ENCODE measurements at regions not wholly inside any gene's neighbourhood (a gene's known extent, or its start where the extent isn't known, plus 50 kb on each side); places are given as distances from the start of the nearest gene placed in this dataset.
"Not testable (repeated sequence)": the region's sequence is repeated elsewhere in the genome, so short reads cannot be mapped to it uniquely, and the experiment has no call there.

DNA sequence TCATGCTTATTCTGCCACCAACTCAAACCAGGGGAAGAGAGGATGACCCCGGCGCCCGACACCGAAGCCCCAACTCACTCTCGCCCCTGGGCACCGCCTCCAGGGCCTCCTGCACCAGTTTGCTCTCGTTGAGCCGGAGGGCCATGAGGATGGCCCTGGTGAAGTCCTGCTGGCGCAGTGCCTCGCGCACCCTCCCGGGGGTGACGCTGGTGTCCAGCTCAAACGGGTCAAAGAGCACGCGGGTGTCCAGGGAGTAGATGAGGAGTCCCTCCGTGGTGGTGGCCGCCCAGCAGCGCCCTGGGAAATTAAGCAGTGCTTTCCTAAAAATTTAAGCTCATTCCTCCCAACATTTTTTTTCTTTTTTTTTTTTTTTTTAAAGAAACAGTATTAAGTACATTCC lies 5387.6 kb upstream of the TPTE start:
- DNase-seq (ENCODE audit: low spot score): not testable (repeated sequence)

DNA sequence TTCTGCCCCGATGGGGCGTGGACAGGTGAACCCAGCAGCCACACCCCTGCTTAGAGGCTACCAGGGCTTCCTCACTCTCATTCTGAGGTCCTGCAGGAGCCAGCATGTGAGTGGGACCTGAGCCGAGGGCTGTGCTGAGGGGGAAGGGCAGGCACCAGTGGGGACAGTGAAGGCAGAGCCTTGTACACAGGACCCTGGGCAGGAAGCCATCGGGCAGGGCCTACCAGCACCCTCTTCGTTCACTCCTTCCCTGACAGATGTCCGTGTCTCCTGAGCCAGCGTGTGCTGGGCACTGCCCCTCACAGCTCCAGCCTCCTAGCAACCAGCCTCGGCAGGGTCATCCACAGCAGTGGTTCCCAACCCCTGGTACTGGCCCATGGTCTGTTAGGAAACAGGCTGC lies 5385.0 kb upstream of the TPTE start:
- DNase-seq (ENCODE audit: low spot score): not testable (repeated sequence)

- DNase-seq (ENCODE audit: low spot score): not testable (repeated sequence)
Observed at GRCh38 chr21:5137006-5137405, 5384.4 kb upstream of the TPTE start.

DNA sequence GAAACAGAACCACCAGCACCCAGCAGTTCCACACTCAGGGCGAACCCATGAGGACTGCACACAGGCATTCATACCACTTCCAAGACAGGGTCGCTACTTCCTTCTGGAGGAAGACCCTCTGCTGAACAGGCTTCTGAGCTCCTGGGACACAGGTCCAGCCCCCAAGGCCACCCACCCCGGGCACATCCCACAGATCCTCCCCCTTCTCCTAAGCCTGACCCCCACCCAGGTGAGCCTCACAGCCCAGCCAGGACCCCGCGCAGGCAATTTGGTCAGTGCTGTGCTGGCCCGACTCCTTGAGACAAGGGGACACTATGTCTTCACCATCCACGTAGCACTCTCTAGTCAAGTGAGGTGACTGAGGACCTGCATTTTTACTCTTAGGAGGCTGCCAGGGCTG lies 5382.7 kb upstream of the TPTE start:
- DNase-seq (ENCODE audit: low spot score): not testable (repeated sequence)

DNA sequence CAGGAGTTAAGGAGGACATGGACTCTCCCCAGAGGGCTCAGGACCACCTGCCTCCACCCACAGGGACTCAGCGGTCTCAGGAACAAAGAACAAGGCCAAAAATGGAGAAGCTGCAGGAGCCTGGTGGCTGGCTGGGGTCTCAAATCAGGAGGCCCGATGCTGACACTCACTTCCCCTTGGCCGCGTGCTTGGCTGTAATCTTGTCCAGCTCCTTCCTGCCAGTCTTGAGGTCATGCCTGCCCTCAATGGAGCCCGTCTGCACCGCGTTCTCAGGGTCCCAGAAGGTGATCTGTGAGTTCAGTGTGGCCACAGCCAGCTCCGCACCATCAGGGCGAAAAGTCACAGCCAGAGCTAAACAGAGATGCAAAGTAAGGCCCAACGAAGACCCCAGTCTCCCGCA lies 5381.9 kb upstream of the TPTE start:
- DNase-seq (ENCODE audit: low spot score): not testable (repeated sequence)

GRCh38 chr21:5143011-5143410 lies 5378.4 kb upstream of the TPTE start:
- DNase-seq (ENCODE audit: low spot score): not testable (repeated sequence)

DNA sequence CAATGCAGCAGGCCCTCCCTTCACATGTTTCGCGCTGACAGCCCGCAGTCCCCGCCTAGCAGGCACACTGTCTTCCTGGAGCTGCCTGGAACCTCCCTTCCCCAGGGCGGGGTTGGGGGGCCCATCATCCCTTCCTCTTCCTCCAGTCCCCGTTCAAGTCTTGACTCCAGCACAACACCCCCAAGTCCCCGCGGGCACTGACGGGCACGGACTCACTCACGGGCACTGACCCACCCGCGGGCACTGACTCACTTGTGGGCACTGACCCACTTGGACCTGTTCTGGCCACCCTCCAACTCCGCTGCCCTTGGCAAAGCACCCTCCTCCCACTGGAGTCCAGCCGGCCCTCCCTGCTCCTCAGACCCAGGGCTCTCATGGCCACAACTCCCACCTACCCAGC lies 5376.7 kb upstream of the TPTE start:
- not testable (repeated sequence) for DNase-seq (ENCODE audit: low spot score)

DNA sequence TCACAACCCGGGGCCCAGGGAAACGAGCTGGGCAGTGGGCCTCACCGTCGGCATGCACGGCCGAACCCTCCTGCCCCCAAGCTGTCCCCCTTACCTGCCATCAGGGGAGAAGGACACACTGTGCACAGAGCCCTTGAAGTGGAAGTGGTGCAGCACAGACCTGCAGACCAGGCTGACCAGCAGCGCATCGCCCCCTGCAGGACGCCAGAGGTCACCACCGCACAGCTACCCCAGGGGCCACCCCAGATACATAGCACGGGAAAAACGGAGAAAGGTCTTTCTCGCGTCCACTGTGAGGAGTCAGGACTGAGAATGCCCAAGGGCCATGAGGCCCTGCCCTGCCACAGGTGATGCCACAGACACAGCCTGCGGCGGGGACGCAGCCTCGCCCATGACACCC lies 5373.7 kb upstream of the TPTE start:
- DNase-seq (ENCODE audit: low spot score): not testable (repeated sequence)

GRCh38 chr21:5149222-5149621 lies 5372.2 kb upstream of the TPTE start:
- DNase-seq (ENCODE audit: low spot score): not testable (repeated sequence)

GRCh38 chr21:5153842-5154640 lies 5367.3 kb upstream of the TPTE start:
- not testable (repeated sequence) for DNase-seq (ENCODE audit: low spot score)

DNA sequence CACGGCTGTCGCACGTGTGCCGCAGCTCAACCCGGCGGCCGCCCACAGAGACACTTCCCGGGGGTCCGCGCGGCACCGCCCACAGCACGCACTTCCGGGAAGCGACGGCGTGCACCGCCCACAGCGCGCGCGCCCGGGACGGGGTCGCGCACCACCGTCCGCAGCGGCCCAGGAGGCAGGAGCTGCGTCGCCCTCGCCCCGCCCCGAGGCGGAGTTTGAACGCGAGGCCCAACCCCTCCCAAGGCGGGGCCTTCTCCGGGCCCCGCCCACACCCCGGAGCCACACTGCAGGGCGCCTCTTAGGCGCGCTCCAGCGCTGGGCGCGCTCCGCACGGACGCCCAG lies 5366.8 kb upstream of the TPTE start:
- peak; percentile 76 for DNase-seq (ENCODE audit: low spot score)

DNA sequence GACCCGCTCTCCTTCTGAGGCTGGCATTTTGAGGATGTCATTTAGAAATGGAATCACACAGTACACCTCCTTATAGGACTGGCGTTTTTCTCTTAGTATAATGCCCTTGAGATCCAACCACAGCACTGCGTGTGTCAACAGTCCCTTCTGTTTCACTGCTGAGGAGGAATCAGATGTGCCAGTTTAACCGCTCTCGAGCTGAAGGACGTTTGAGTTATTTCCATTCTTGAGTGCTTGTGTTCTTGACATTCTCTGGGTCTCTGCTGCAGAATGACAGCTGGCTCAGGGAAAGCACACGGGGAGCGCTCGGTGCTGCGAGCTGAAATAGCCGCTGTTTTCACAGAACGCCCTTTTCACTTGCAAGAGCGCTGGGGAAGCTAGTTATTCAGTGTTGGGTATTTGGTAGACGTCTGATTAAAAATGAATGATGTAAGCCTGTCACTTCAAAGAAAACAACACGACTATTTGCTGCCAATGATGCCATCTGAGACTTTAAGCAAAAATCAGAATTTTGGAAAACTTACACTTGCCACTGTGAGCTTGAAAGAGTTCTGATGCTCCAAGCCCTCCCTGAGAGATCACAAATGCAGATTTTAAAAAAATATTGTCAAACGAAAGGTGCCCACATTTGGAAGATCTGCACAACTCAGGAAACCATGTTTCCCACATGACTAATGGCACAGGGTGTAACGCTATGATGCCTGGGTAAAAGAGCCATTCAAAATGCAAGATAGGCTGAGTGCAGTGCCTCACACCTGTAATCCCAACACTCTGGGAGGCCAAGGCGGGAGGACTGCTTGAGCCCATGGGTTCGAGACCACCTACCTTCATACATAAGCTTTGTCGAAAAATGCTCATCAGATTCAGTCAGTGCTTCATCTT lies 5358.4 kb upstream of the TPTE start:
- not testable (repeated sequence) for DNase-seq (ENCODE audit: low spot score)

DNA sequence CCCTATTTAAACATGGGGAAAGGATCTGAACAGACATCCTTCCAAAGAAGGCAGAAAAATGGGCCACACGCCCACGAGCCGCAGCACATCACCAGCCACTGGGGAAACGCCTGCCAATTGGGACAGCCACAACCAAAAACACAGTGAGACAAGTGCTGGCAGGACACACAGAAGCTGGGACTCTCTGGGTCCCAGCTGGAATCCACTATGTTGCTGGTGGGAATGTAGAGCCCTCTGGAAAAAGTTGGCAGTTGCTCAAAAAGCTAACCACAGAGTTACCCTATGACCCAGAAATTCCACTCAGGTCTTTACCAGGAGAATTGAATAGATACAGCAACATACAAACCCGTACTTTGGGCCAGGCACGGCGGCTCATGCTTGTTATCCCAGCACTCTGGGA lies 5355.6 kb upstream of the TPTE start:
- not testable (repeated sequence) for DNase-seq (ENCODE audit: low spot score)
